ENCODE measurements at regions not wholly inside any gene's neighbourhood (a gene's known extent, or its start where the extent isn't known, plus 50 kb on each side); places are given as distances from the start of the nearest gene placed in this dataset.

- H3K27me3 ChIP-seq (ENCODE audit: control insufficient read depth, insufficient read depth, low read length) = no peaks in the 10 kb centered on the region
- no peaks in the 10 kb centered on the region for H3K9me3 ChIP-seq (ENCODE audit: control insufficient read depth, low read depth, low read length)
- peaks cover 6% of the 10 kb centered on the region for H3K4me1 ChIP-seq (ENCODE audit: control insufficient read depth, low read depth, low read length)
- H3K4me3 ChIP-seq (ENCODE audit: low read length) = no peak overlapping the region
- no peak overlapping the region for H3K27ac ChIP-seq (ENCODE audit: low read length)
- no peaks in the 10 kb centered on the region for H3K36me3 ChIP-seq (ENCODE audit: control insufficient read depth, low read depth, low read length)
- H3K9ac ChIP-seq (ENCODE audit: low read length) = no peak overlapping the region
Observed at GRCh38 chr6:14501914-14502313, 384.3 kb downstream of the CD83 start.

- Histone ChIP-seq H3K4me3 (ENCODE audit: low read length) (no peak overlapping the region), H3K36me3 (ENCODE audit: control insufficient read depth, low read depth, low read length) (no peaks in the 10 kb centered on the region), H3K27me3 (ENCODE audit: control insufficient read depth, insufficient read depth, low read length) (no peaks in the 10 kb centered on the region), H3K27ac (ENCODE audit: low read length) (no peak overlapping the region), H3K9ac (ENCODE audit: low read length) (no peak overlapping the region), H3K9me3 (ENCODE audit: control insufficient read depth, low read depth, low read length) (no peaks in the 10 kb centered on the region), H3K4me1 (ENCODE audit: control insufficient read depth, low read depth, low read length) (peaks cover 6% of the 10 kb centered on the region)
Observed at GRCh38 chr6:14502551-14502950, 385.0 kb downstream of the CD83 start.

GRCh38 chr6:14505401-14505800 is 387.8 kb downstream of the CD83 start:
- H3K27ac ChIP-seq (ENCODE audit: low read length) = no peak overlapping the region
- H3K36me3 ChIP-seq (ENCODE audit: control insufficient read depth, low read depth, low read length) = no peaks in the 10 kb centered on the region
- no peaks in the 10 kb centered on the region for H3K9me3 ChIP-seq (ENCODE audit: control insufficient read depth, low read depth, low read length)
- no peaks in the 10 kb centered on the region for H3K27me3 ChIP-seq (ENCODE audit: control insufficient read depth, insufficient read depth, low read length)
- no peak overlapping the region for H3K9ac ChIP-seq (ENCODE audit: low read length)
- H3K4me3 ChIP-seq (ENCODE audit: low read length) = no peak overlapping the region
- H3K4me1 ChIP-seq (ENCODE audit: control insufficient read depth, low read depth, low read length) = no peaks in the 10 kb centered on the region

- Histone ChIP-seq H3K27ac (ENCODE audit: low read length) (no peak overlapping the region), H3K4me3 (ENCODE audit: low read length) (no peak overlapping the region), H3K9ac (ENCODE audit: low read length) (no peak overlapping the region), H3K27me3 (ENCODE audit: control insufficient read depth, insufficient read depth, low read length) (no peaks in the 10 kb centered on the region), H3K4me1 (ENCODE audit: control insufficient read depth, low read depth, low read length) (no peaks in the 10 kb centered on the region), H3K36me3 (ENCODE audit: control insufficient read depth, low read depth, low read length) (no peaks in the 10 kb centered on the region), H3K9me3 (ENCODE audit: control insufficient read depth, low read depth, low read length) (no peaks in the 10 kb centered on the region)
Observed at GRCh38 chr6:14506656-14507246, 389.2 kb downstream of the CD83 start.

- Histone ChIP-seq H3K4me3 (ENCODE audit: low read length) (no peak overlapping the region), H3K9ac (ENCODE audit: low read length) (no peak overlapping the region), H3K36me3 (ENCODE audit: control insufficient read depth, low read depth, low read length) (no peaks in the 10 kb centered on the region), H3K9me3 (ENCODE audit: control insufficient read depth, low read depth, low read length) (no peaks in the 10 kb centered on the region), H3K27me3 (ENCODE audit: control insufficient read depth, insufficient read depth, low read length) (no peaks in the 10 kb centered on the region), H3K27ac (ENCODE audit: low read length) (no peak overlapping the region), H3K4me1 (ENCODE audit: control insufficient read depth, low read depth, low read length) (peaks cover 6% of the 10 kb centered on the region)
Observed at GRCh38 chr6:14509120-14509519, 391.5 kb downstream of the CD83 start.

- H3K27me3 ChIP-seq (ENCODE audit: control insufficient read depth, insufficient read depth, low read length) = no peaks in the 10 kb centered on the region
- peaks cover 7% of the 10 kb centered on the region for H3K4me1 ChIP-seq (ENCODE audit: control insufficient read depth, low read depth, low read length)
- no peak overlapping the region for H3K9ac ChIP-seq (ENCODE audit: low read length)
- H3K27ac ChIP-seq (ENCODE audit: low read length) = no peak overlapping the region
- H3K9me3 ChIP-seq (ENCODE audit: control insufficient read depth, low read depth, low read length) = no peaks in the 10 kb centered on the region
- H3K36me3 ChIP-seq (ENCODE audit: control insufficient read depth, low read depth, low read length) = no peaks in the 10 kb centered on the region
- no peak overlapping the region for H3K4me3 ChIP-seq (ENCODE audit: low read length)
Observed at GRCh38 chr6:14510038-14510437, 392.5 kb downstream of the CD83 start.

GRCh38 chr6:14511061-14511586 is 393.6 kb downstream of the CD83 start:
- no peaks in the 10 kb centered on the region for H3K9me3 ChIP-seq (ENCODE audit: control insufficient read depth, low read depth, low read length)
- H3K36me3 ChIP-seq (ENCODE audit: control insufficient read depth, low read depth, low read length) = no peaks in the 10 kb centered on the region
- no peak overlapping the region for H3K27ac ChIP-seq (ENCODE audit: low read length)
- no peaks in the 10 kb centered on the region for H3K27me3 ChIP-seq (ENCODE audit: control insufficient read depth, insufficient read depth, low read length)
- H3K4me1 ChIP-seq (ENCODE audit: control insufficient read depth, low read depth, low read length) = peaks cover 7% of the 10 kb centered on the region
- no peak overlapping the region for H3K4me3 ChIP-seq (ENCODE audit: low read length)
- H3K9ac ChIP-seq (ENCODE audit: low read length) = no peak overlapping the region

- H3K9me3 ChIP-seq (ENCODE audit: control insufficient read depth, low read depth, low read length) = no peaks in the 10 kb centered on the region
- no peak overlapping the region for H3K4me3 ChIP-seq (ENCODE audit: low read length)
- no peak overlapping the region for H3K9ac ChIP-seq (ENCODE audit: low read length)
- peaks cover 7% of the 10 kb centered on the region for H3K4me1 ChIP-seq (ENCODE audit: control insufficient read depth, low read depth, low read length)
- H3K27ac ChIP-seq (ENCODE audit: low read length) = no peak overlapping the region
- no peaks in the 10 kb centered on the region for H3K27me3 ChIP-seq (ENCODE audit: control insufficient read depth, insufficient read depth, low read length)
- H3K36me3 ChIP-seq (ENCODE audit: control insufficient read depth, low read depth, low read length) = no peaks in the 10 kb centered on the region
Observed at GRCh38 chr6:14512246-14512645, 394.7 kb downstream of the CD83 start.

- Histone ChIP-seq H3K36me3 (ENCODE audit: control insufficient read depth, low read depth, low read length) (no peaks in the 10 kb centered on the region), H3K9me3 (ENCODE audit: control insufficient read depth, low read depth, low read length) (no peaks in the 10 kb centered on the region), H3K27ac (ENCODE audit: low read length) (no peak overlapping the region), H3K4me3 (ENCODE audit: low read length) (no peak overlapping the region), H3K9ac (ENCODE audit: low read length) (no peak overlapping the region), H3K4me1 (ENCODE audit: control insufficient read depth, low read depth, low read length) (peaks cover 7% of the 10 kb centered on the region), H3K27me3 (ENCODE audit: control insufficient read depth, insufficient read depth, low read length) (no peaks in the 10 kb centered on the region)
Observed at GRCh38 chr6:14513496-14514393, 396.2 kb downstream of the CD83 start.

- no peaks in the 10 kb centered on the region for H3K36me3 ChIP-seq (ENCODE audit: control insufficient read depth, low read depth, low read length)
- no peak overlapping the region for H3K4me3 ChIP-seq (ENCODE audit: low read length)
- H3K9me3 ChIP-seq (ENCODE audit: control insufficient read depth, low read depth, low read length) = no peaks in the 10 kb centered on the region
- H3K27me3 ChIP-seq (ENCODE audit: control insufficient read depth, insufficient read depth, low read length) = no peaks in the 10 kb centered on the region
- no peak overlapping the region for H3K27ac ChIP-seq (ENCODE audit: low read length)
- H3K4me1 ChIP-seq (ENCODE audit: control insufficient read depth, low read depth, low read length) = peaks cover 7% of the 10 kb centered on the region
- H3K9ac ChIP-seq (ENCODE audit: low read length) = no peak overlapping the region
Observed at GRCh38 chr6:14516956-14517355, 399.4 kb downstream of the CD83 start.

GRCh38 chr6:14517516-14518105 is 400.0 kb downstream of the CD83 start:
- no peak overlapping the region for H3K4me3 ChIP-seq (ENCODE audit: low read length)
- no peak overlapping the region for H3K9ac ChIP-seq (ENCODE audit: low read length)
- H3K27ac ChIP-seq (ENCODE audit: low read length) = no peak overlapping the region
- H3K27me3 ChIP-seq (ENCODE audit: control insufficient read depth, insufficient read depth, low read length) = no peaks in the 10 kb centered on the region
- no peaks in the 10 kb centered on the region for H3K36me3 ChIP-seq (ENCODE audit: control insufficient read depth, low read depth, low read length)
- H3K4me1 ChIP-seq (ENCODE audit: control insufficient read depth, low read depth, low read length) = peaks cover 7% of the 10 kb centered on the region
- no peaks in the 10 kb centered on the region for H3K9me3 ChIP-seq (ENCODE audit: control insufficient read depth, low read depth, low read length)

Data from iPS-18a (cell line).